ENCODE measurements at regions not wholly inside any gene's neighbourhood (a gene's known extent, or its start where the extent isn't known, plus 50 kb on each side); places are given as distances from the start of the nearest gene placed in this dataset.

GRCh38 chr2:241943961-241944575, 74.5 kb downstream of the RTP5 start:
- Histone ChIP-seq H3K9me3 (ENCODE audit: insufficient read depth, low read length) (no peaks in the 10 kb centered on the region), H3K79me2 (ENCODE audit: insufficient read depth, low read length) (no peaks in the 10 kb centered on the region), H3F3A (ENCODE audit: insufficient read depth) (no peaks in the 10 kb centered on the region), H3K4me2 (ENCODE audit: low read depth, low read length, poor library complexity, severe bottlenecking) (no peak overlapping the region), H3K27me3 (ENCODE audit: low read length) (no peaks in the 10 kb centered on the region), H3K27ac (ENCODE audit: low read depth, low read length) (no peak overlapping the region), H3K4me3 (ENCODE audit: insufficient read depth, low read length, poor library complexity, severe bottlenecking) (no peak overlapping the region), H3K36me3 (ENCODE audit: low read length) (no peaks in the 10 kb centered on the region), H3K9ac (ENCODE audit: low read length) (no peak overlapping the region), H2AFZ (ENCODE audit: low read depth, low read length, severe bottlenecking) (no peak overlapping the region), H3K9me2 (replicated peaks; ENCODE audit: insufficient read depth, low read length) (no peaks in the 10 kb centered on the region), H4K20me1 (ENCODE audit: low read depth, low read length) (no peaks in the 10 kb centered on the region)
- no peak for TF ChIP-seq EZH2phosphoT487 (conservative IDR thresholded peaks at IDR 0.05; ENCODE audit: low read length)
- TF ChIP-seq, protein P1, sequence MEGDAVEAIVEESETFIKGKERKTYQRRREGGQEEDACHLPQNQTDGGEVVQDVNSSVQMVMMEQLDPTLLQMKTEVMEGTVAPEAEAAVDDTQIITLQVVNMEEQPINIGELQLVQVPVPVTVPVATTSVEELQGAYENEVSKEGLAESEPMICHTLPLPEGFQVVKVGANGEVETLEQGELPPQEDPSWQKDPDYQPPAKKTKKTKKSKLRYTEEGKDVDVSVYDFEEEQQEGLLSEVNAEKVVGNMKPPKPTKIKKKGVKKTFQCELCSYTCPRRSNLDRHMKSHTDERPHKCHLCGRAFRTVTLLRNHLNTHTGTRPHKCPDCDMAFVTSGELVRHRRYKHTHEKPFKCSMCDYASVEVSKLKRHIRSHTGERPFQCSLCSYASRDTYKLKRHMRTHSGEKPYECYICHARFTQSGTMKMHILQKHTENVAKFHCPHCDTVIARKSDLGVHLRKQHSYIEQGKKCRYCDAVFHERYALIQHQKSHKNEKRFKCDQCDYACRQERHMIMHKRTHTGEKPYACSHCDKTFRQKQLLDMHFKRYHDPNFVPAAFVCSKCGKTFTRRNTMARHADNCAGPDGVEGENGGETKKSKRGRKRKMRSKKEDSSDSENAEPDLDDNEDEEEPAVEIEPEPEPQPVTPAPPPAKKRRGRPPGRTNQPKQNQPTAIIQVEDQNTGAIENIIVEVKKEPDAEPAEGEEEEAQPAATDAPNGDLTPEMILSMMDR (IDR thresholded peaks at IDR 0.05; ENCODE audit: insufficient read depth, low read length, poor library complexity, severe bottlenecking) = no peak

- no peak overlapping the region for H3K9ac ChIP-seq (ENCODE audit: low read length)
- H3K27me3 ChIP-seq (ENCODE audit: low read length) = no peaks in the 10 kb centered on the region
- H3K79me2 ChIP-seq (ENCODE audit: insufficient read depth, low read length) = no peaks in the 10 kb centered on the region
- no peak for TF ChIP-seq EZH2phosphoT487 (conservative IDR thresholded peaks at IDR 0.05; ENCODE audit: low read length)
- TF ChIP-seq, protein P1 (IDR thresholded peaks at IDR 0.05; ENCODE audit: insufficient read depth, low read length, poor library complexity, severe bottlenecking) = no peak
- no peak overlapping the region for H2AFZ ChIP-seq (ENCODE audit: low read depth, low read length, severe bottlenecking)
- H3K4me2 ChIP-seq (ENCODE audit: low read depth, low read length, poor library complexity, severe bottlenecking) = no peak overlapping the region
- no peaks in the 10 kb centered on the region for H3K9me3 ChIP-seq (ENCODE audit: insufficient read depth, low read length)
- no peaks in the 10 kb centered on the region for H3K36me3 ChIP-seq (ENCODE audit: low read length)
- no peak overlapping the region for H3K4me3 ChIP-seq (ENCODE audit: insufficient read depth, low read length, poor library complexity, severe bottlenecking)
- no peaks in the 10 kb centered on the region for H3F3A ChIP-seq (ENCODE audit: insufficient read depth)
- no peak overlapping the region for H3K27ac ChIP-seq (ENCODE audit: low read depth, low read length)
- H4K20me1 ChIP-seq (ENCODE audit: low read depth, low read length) = no peaks in the 10 kb centered on the region
- H3K9me2 ChIP-seq (replicated peaks; ENCODE audit: insufficient read depth, low read length) = no peaks in the 10 kb centered on the region
Observed at GRCh38 chr2:241944821-241945220, 75.3 kb downstream of the RTP5 start.

- H3K27me3 ChIP-seq (ENCODE audit: low read length) = no peaks in the 10 kb centered on the region
- H3K9me2 ChIP-seq (replicated peaks; ENCODE audit: insufficient read depth, low read length) = no peaks in the 10 kb centered on the region
- no peak overlapping the region for H2AFZ ChIP-seq (ENCODE audit: low read depth, low read length, severe bottlenecking)
- H3K9ac ChIP-seq (ENCODE audit: low read length) = no peak overlapping the region
- no peak overlapping the region for H3K4me3 ChIP-seq (ENCODE audit: insufficient read depth, low read length, poor library complexity, severe bottlenecking)
- H4K20me1 ChIP-seq (ENCODE audit: low read depth, low read length) = no peaks in the 10 kb centered on the region
- TF ChIP-seq, protein P1 (IDR thresholded peaks at IDR 0.05; ENCODE audit: insufficient read depth, low read length, poor library complexity, severe bottlenecking) = no peak
- no peak for TF ChIP-seq EZH2phosphoT487 (conservative IDR thresholded peaks at IDR 0.05; ENCODE audit: low read length)
- no peaks in the 10 kb centered on the region for H3F3A ChIP-seq (ENCODE audit: insufficient read depth)
- H3K4me2 ChIP-seq (ENCODE audit: low read depth, low read length, poor library complexity, severe bottlenecking) = no peak overlapping the region
- no peaks in the 10 kb centered on the region for H3K36me3 ChIP-seq (ENCODE audit: low read length)
- no peak overlapping the region for H3K27ac ChIP-seq (ENCODE audit: low read depth, low read length)
- no peaks in the 10 kb centered on the region for H3K79me2 ChIP-seq (ENCODE audit: insufficient read depth, low read length)
- no peaks in the 10 kb centered on the region for H3K9me3 ChIP-seq (ENCODE audit: insufficient read depth, low read length)
Observed at GRCh38 chr2:241945311-241945710, 75.8 kb downstream of the RTP5 start.

Data from SU-DHL-6 (cell line).